SK-N-SH treated with all-trans-retinoic acid at 6 μM for 48 hours (cell line): ENCODE measurements at regions not wholly inside any gene's neighbourhood (a gene's known extent, or its start where the extent isn't known, plus 50 kb on each side); places are given as distances from the start of the nearest gene placed in this dataset.

ENCODE experiments used
- ATAC-seq: fragments of 200-7000 bp; cut with Tn5 transposase; 3 replicates; pipeline ENCODE4 v1.9.1; 2020; ENCODE audit warnings: mild to moderate bottlenecking, moderate library complexity
- ARNTL ChIP-seq: fragments of 450-650 bp; formaldehyde crosslinking; IDR thresholded peaks from 2 replicates; pipeline ENCODE4 v1.5.0; 2020; ENCODE audit warnings: low read depth, mild to moderate bottlenecking, moderate library complexity, borderline replicate concordance
- BACH2 ChIP-seq: fragments of 250-450 bp; sonication (Bioruptor Pico); IDR thresholded peaks from 2 replicates; pipeline ENCODE4 v1.9.0; 2021; ENCODE audit warnings: mild to moderate bottlenecking, borderline replicate concordance
- CREB5 ChIP-seq: fragments of 250-450 bp; sonication (Bioruptor Pico); IDR thresholded peaks from 2 replicates; pipeline ENCODE4 v1.5.1; 2020; ENCODE audit warnings: low read depth, mild to moderate bottlenecking, moderate library complexity
- CSDC2 ChIP-seq: fragments of 250-450 bp; sonication (Bioruptor Pico); IDR thresholded peaks from 2 replicates; pipeline ENCODE4 v1.5.0; 2020; ENCODE audit warnings: mild to moderate bottlenecking, moderate library complexity
- CSRNP3 ChIP-seq: fragments of 250-450 bp; sonication (Bioruptor Pico); IDR thresholded peaks from 2 replicates; pipeline ENCODE4 v1.5.1; 2021; ENCODE audit warnings: mild to moderate bottlenecking, moderate library complexity
- ESRRG ChIP-seq: fragments of 250-450 bp; sonication (Bioruptor Pico); IDR thresholded peaks from 2 replicates; pipeline ENCODE4 v1.6.1; 2021; ENCODE audit warnings: mild to moderate bottlenecking
- GLIS3 ChIP-seq: fragments of 250-450 bp; sonication (Bioruptor Pico); IDR thresholded peaks from 2 replicates; pipeline ENCODE4 v1.5.0; 2020; ENCODE audit warnings: mild to moderate bottlenecking, moderate library complexity
- ISL1 ChIP-seq: fragments of 250-450 bp; sonication (Bioruptor Pico); IDR thresholded peaks from 2 replicates; pipeline ENCODE4 v2.1.2; 2022; ENCODE audit warnings: mild to moderate bottlenecking, moderate library complexity
- OSR1 ChIP-seq: fragments of 250-450 bp; sonication (Bioruptor Pico); IDR thresholded peaks from 2 replicates; pipeline ENCODE4 v1.8.0; 2022; ENCODE audit warnings: moderate library complexity, mild to moderate bottlenecking, inconsistent platforms
- PATZ1 ChIP-seq: fragments of 250-450 bp; sonication (Bioruptor Pico); IDR thresholded peaks from 2 replicates; pipeline ENCODE4 v1.8.0; 2020; ENCODE audit warnings: mild to moderate bottlenecking, moderate library complexity, borderline replicate concordance
- PPARA ChIP-seq: fragments of 250-450 bp; sonication (Bioruptor Pico); IDR thresholded peaks from 2 replicates; pipeline ENCODE4 v1.5.0; 2020; ENCODE audit warnings: mild to moderate bottlenecking, borderline replicate concordance
- RARB ChIP-seq: fragments of 250-450 bp; sonication (Bioruptor Pico); IDR thresholded peaks from 2 replicates; pipeline ENCODE4 v1.8.0; 2021; ENCODE audit warnings: mild to moderate bottlenecking, moderate library complexity
- SNAI2 ChIP-seq: fragments of 250-450 bp; sonication (Bioruptor Pico); IDR thresholded peaks from 2 replicates; pipeline ENCODE4 v1.5.0; 2020; ENCODE audit warnings: mild to moderate bottlenecking, moderate library complexity
- TCF4 ChIP-seq: fragments of 250-450 bp; sonication (Bioruptor Pico); IDR thresholded peaks from 2 replicates; pipeline ENCODE4 v1.8.0; 2021; ENCODE audit warnings: mild to moderate bottlenecking, moderate library complexity, borderline replicate concordance
- TOX ChIP-seq: fragments of 250-450 bp; sonication (Bioruptor Pico); IDR thresholded peaks from 2 replicates; pipeline ENCODE4 v1.8.0; 2021; ENCODE audit warnings: mild to moderate bottlenecking, moderate library complexity, borderline replicate concordance
- TSHZ2 ChIP-seq: fragments of 250-450 bp; sonication (Bioruptor Pico); IDR thresholded peaks from 2 replicates; pipeline ENCODE4 v1.5.0; 2020; ENCODE audit warnings: mild to moderate bottlenecking, moderate library complexity
- ZC3H10 ChIP-seq: fragments of 250-450 bp; sonication (Bioruptor Pico); IDR thresholded peaks from 2 replicates; pipeline ENCODE4 v1.5.1; 2021; ENCODE audit warnings: mild to moderate bottlenecking, moderate library complexity
- ZFP3 ChIP-seq: fragments of 250-450 bp; sonication (Bioruptor Pico); IDR thresholded peaks from 2 replicates; pipeline ENCODE4 v1.5.0; 2020; ENCODE audit warnings: mild to moderate bottlenecking, moderate library complexity
- ZFP30 ChIP-seq: fragments of 450-650 bp; formaldehyde crosslinking; IDR thresholded peaks from 2 replicates; pipeline ENCODE4 v1.5.0; 2022; ENCODE audit warnings: mild to moderate bottlenecking, moderate library complexity
- ZNF565 ChIP-seq: fragments of 450-650 bp; formaldehyde crosslinking; conservative IDR thresholded peaks from 2 replicates; pipeline ENCODE4 v1.5.0; 2020; ENCODE audit warnings: low read depth, mild to moderate bottlenecking, moderate library complexity
- ZNF70 ChIP-seq: fragments of 450-650 bp; formaldehyde crosslinking; IDR thresholded peaks from 2 replicates; pipeline ENCODE4 v1.5.0; 2020; ENCODE audit warnings: mild to moderate bottlenecking, moderate library complexity
- ZNF8 ChIP-seq: fragments of 450-650 bp; formaldehyde crosslinking; IDR thresholded peaks from 2 replicates; pipeline ENCODE4 v1.5.0; 2020; ENCODE audit warnings: mild to moderate bottlenecking, moderate library complexity

- no peak for ATAC-seq
- no peak for TF ChIP-seq PPARA (CRISPR knock-in tag)
- no peak for TF ChIP-seq ZFP30 (CRISPR knock-in tag)
- TF ChIP-seq SNAI2 (CRISPR knock-in tag): no peak
- no peak for TF ChIP-seq TSHZ2 (CRISPR knock-in tag)
- TF ChIP-seq ZNF70 (CRISPR knock-in tag): no peak
- TF ChIP-seq ZNF8: no peak
- TF ChIP-seq GLIS3 (CRISPR knock-in tag): no peak
- no peak for TF ChIP-seq TOX (CRISPR knock-in tag)
- no peak for TF ChIP-seq BACH2 (CRISPR knock-in tag)
- TF ChIP-seq OSR1 (CRISPR knock-in tag): no peak
- TF ChIP-seq ZC3H10 (CRISPR knock-in tag): no peak
- TF ChIP-seq ESRRG (CRISPR knock-in tag): no peak
- no peak for TF ChIP-seq RARB
Measured at GRCh38 chr21:27584256-27584655, 617.4 kb upstream of the ADAMTS5 start.

- no peak for TF ChIP-seq SNAI2 (CRISPR knock-in tag)
- no peak for TF ChIP-seq ZNF8
- no peak for TF ChIP-seq CREB5
- TF ChIP-seq ISL1 (CRISPR knock-in tag): no peak
- ATAC-seq: no peak
Measured at GRCh38 chr21:27582948-27583430, 616.1 kb upstream of the ADAMTS5 start.

- no peak for ATAC-seq
- TF ChIP-seq BACH2 (CRISPR knock-in tag): no peak
- TF ChIP-seq GLIS3 (CRISPR knock-in tag): no peak
- no peak for TF ChIP-seq CSDC2
- no peak for TF ChIP-seq ZFP3 (CRISPR knock-in tag)
- TF ChIP-seq ISL1 (CRISPR knock-in tag): no peak
- no peak for TF ChIP-seq CSRNP3 (CRISPR knock-in tag)
Measured at GRCh38 chr21:27582246-27582947, 615.5 kb upstream of the ADAMTS5 start.

- ATAC-seq: no peak
Measured at GRCh38 chr21:27581168-27581567, 614.3 kb upstream of the ADAMTS5 start.

More at GRCh38 chr21:27581168-27581567, 614.3 kb upstream of the ADAMTS5 start:
- TF ChIP-seq ARNTL (no peak), TCF4 (CRISPR knock-in tag) (no peak), CSRNP3 (CRISPR knock-in tag) (no peak), PATZ1 (CRISPR knock-in tag) (no peak), CSDC2 (no peak), GLIS3 (CRISPR knock-in tag) (no peak), ZNF565 (CRISPR knock-in tag) (no peak), ZC3H10 (CRISPR knock-in tag) (no peak), ISL1 (CRISPR knock-in tag) (no peak), ZNF70 (CRISPR knock-in tag) (no peak), TSHZ2 (CRISPR knock-in tag) (no peak), CREB5 (no peak), ZFP30 (CRISPR knock-in tag) (no peak), RARB (no peak), ZNF8 (no peak), SNAI2 (CRISPR knock-in tag) (no peak)
